Thyroid gland (tissue), 4 donors: ENCODE measurements at regions not wholly inside any gene's neighbourhood (a gene's known extent, or its start where the extent isn't known, plus 50 kb on each side); places are given as distances from the start of the nearest gene placed in this dataset.

Experiments used
- DNase-seq, 2 donors: peaks; one replicate each; pipeline ENCODE4 v3.0.0-alpha.2; 2019
- H3K27ac ChIP-seq, 3 donors: fragments of 200-600 bp; sonication (generic); 1 replicate in 2 of 3; 2 replicates in 1 of 3; pipeline ENCODE4 v1.5.1; 2016 to 2019; ENCODE audit warnings: mild to moderate bottlenecking in 1 of 3, moderate library complexity in 1 of 3
- H3K27me3 ChIP-seq: fragments of 200-600 bp; sonication (generic); one replicate; pipeline ENCODE4 v1.5.1; 2019
- H3K36me3 ChIP-seq, 2 donors: fragments of 200-600 bp; sonication (generic); one replicate each; pipeline ENCODE4 v1.5.1; 2016 to 2019
- H3K4me1 ChIP-seq, 2 donors: fragments of 200-600 bp; sonication (generic); one replicate each; pipeline ENCODE4 v1.5.1; 2017 to 2019
- H3K4me3 ChIP-seq, 3 donors: fragments of 200-600 bp; sonication (generic); replicated peaks in 1 of 3; 1 replicate in 2 of 3; 2 replicates in 1 of 3; pipeline ENCODE4 v1.5.1; 2016; ENCODE audit warnings: mild to moderate bottlenecking in 1 of 3
- H3K9me3 ChIP-seq: fragments of 200-600 bp; sonication (generic); one replicate; pipeline ENCODE4 v1.5.1; 2017
- CTCF ChIP-seq, 6 experiments: fragments of 200-600 bp in 3 of 6; fragments of 450-650 bp in 3 of 6; sonication (generic) in 3 of 6; IDR thresholded peaks; one replicate each; pipeline ENCODE4 v1.5.1; 2016 to 2019; ENCODE audit warnings: antibody characterized with exemption in 6 of 6, mild to moderate bottlenecking in 2 of 6, inconsistent platforms in 1 of 6, moderate library complexity in 1 of 6
- POLR2A ChIP-seq, 2 donors: fragments of 450-650 bp; IDR thresholded peaks; one replicate each; pipeline ENCODE4 v1.6.1; 2017; ENCODE audit warnings: antibody characterized with exemption in 2 of 2, mild to moderate bottlenecking in 2 of 2, moderate library complexity in 1 of 2
- WGBS, 2 donors: methylation state at CpG; one replicate each; pipeline ENCODE4 v1.1.5; 2017; 5-methylcytosine and 5-hydroxymethylcytosine counted together
- intact Hi-C: fragments of 100-400 bp; cut with DNase I; formaldehyde crosslinking; loops from one replicate; pipeline ENCODE4 v1.15.1; 2023

DNA sequence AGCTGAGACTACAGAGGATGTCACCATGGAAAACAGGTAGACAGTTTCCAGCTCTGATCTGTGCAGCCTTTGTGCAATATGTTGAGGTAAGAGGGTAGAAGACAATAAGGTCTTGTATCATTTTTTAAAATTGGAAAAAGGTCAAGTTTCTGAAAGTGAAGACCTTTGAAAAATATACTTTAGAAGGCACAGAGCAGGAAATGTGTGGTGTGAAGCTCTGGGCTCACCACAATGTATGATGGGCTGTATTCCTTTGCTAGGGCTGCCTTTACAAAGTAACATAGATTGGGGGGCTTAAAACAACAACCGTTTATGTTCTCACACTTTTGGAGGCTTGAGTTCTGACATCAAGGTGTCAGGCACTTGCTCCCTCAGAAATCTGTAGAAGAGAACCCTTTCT is 514.3 kb upstream of the JARID2 start:
- intact Hi-C loops: no loop called here
- Histone ChIP-seq H3K4me3 (no peak overlapping the region), H3K27me3 (no peaks in the 10 kb centered on the region), H3K36me3 (no peaks in the 10 kb centered on the region), H3K4me1 (no peaks in the 10 kb centered on the region), H3K9me3 (no peaks in the 10 kb centered on the region), H3K27ac (no peak overlapping the region)
- TF ChIP-seq POLR2A (IDR thresholded peaks at IDR 0.05) (no peak), CTCF (IDR thresholded peaks at IDR 0.05) (no peak)
- no peak for DNase-seq
- WGBS, 2 donors: 63 to 71% methylated on average over 1 of the region's 1 CpG

DNA sequence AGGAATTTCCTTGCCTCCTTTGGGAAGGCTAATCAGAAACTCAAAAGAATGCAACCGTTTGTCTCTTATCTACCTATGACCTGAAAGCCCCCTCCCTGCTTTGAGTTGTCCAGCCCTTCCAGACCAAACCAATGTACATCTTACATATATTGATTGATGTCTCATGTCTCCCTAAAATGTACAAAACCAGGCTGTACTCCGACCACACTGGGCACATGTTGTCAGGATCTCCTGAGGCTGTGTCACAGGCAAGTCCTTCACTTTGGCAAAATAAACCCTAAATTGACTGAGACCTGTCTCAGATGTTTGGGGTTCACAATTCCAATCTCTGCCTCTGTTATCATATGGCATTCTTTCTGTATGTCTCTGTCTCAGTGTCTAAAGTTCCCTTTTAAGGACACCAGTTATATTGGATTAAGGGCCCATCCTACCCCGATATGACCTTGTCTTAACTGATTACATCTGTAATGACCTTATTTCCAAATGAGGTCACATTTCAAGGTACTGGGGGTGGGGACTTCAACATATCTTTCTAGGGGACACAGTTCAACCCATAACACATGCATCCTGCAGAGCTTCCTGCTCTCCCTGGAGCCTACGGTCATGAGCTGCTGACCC is 513.5 kb upstream of the JARID2 start:
- Histone ChIP-seq H3K4me1 (no peaks in the 10 kb centered on the region), H3K36me3 (no peaks in the 10 kb centered on the region), H3K27ac (no peak overlapping the region), H3K4me3 (no peak overlapping the region), H3K9me3 (no peaks in the 10 kb centered on the region), H3K27me3 (no peaks in the 10 kb centered on the region)
- intact Hi-C loops: no loop called here
- 74 to 85% methylated on average over 4 of the region's 4 CpGs for WGBS, 2 donors
- DNase-seq: no peak
- TF ChIP-seq POLR2A (IDR thresholded peaks at IDR 0.05) (no peak), CTCF (IDR thresholded peaks at IDR 0.05) (no peak)

DNA sequence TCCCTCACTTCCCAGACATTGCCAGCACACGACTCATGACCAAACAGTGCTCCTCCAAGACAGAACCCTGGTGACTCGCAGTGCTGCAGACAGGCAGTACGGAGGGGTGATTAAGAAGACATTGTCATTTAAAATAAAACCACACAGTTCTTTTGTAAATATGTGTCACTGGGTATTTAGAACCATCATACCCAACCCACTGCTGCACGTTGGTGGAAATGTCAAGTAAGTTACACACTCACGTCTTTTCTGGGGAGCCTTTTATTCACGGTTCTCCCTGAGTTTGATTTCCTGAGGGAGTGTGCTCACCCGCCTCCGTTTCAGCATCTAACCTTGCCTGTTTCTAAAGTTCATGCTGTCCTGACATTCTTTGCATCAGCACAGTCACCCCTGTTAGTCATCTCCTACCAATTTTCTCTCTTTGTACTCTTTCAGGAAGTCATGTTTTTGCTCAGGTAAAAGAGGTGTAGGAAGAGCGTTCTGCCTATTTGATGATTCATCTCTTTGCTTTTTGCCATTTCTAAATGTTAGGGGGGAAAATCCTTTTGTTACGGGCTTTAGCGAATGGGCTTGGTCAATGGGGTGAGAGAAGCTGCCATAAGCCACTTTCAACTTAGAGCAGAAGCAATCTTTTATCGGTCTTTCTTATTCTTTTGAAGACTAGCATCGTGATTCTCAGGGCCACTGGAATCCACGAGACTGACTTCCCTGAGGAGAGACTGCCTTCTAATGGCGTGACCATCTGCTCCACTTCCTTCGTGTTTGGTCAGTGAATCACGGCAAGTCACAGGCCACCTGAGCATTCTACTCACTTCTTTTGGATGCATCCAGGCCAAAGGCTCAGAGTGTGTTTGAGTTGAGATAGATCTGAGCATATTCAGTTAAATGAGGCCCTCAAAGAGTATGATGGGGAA is 512.8 kb upstream of the JARID2 start:
- no peak for DNase-seq
- Histone ChIP-seq H3K4me1 (no peaks in the 10 kb centered on the region), H3K4me3 (no peak overlapping the region), H3K9me3 (no peaks in the 10 kb centered on the region), H3K27ac (no peak overlapping the region), H3K27me3 (no peaks in the 10 kb centered on the region), H3K36me3 (no peaks in the 10 kb centered on the region)
- TF ChIP-seq CTCF (IDR thresholded peaks at IDR 0.05) (no peak), POLR2A (IDR thresholded peaks at IDR 0.05) (no peak)
- intact Hi-C loops: no loop called here
- 87 to 92% methylated on average over 17 of the region's 17 CpGs for WGBS, 2 donors

- H3K27ac ChIP-seq: no peak overlapping the region
- TF ChIP-seq POLR2A (IDR thresholded peaks at IDR 0.05) (no peak), CTCF (IDR thresholded peaks at IDR 0.05) (no peak)
- 85 to 88% methylated on average over 2 of the region's 2 CpGs for WGBS, 2 donors
These were observed 511.8 kb upstream of the JARID2 start for GRCh38 chr6:14734052-14734415.

More at GRCh38 chr6:14734052-14734415, 511.8 kb upstream of the JARID2 start:
- intact Hi-C loops: no loop called here
- no peaks in the 10 kb centered on the region for H3K36me3 ChIP-seq
- no peak overlapping the region for H3K4me3 ChIP-seq
- H3K27me3 ChIP-seq: no peaks in the 10 kb centered on the region
- no peak for DNase-seq
- H3K4me1 ChIP-seq: no peaks in the 10 kb centered on the region
- H3K9me3 ChIP-seq: no peaks in the 10 kb centered on the region
